Sigmoid colon (tissue), 6 donors: ENCODE measurements at regions not wholly inside any gene's neighbourhood (a gene's known extent, or its start where the extent isn't known, plus 50 kb on each side); places are given as distances from the start of the nearest gene placed in this dataset.

Source experiments
- DNase-seq: peaks from one replicate; pipeline ENCODE4 v3.0.0-alpha.2; 2019
- H3K27ac ChIP-seq, 4 donors: fragments of 200-600 bp; sonication (generic); one replicate each; pipeline ENCODE4 v1.5.1; 2016 to 2019; ENCODE audit warnings: mild to moderate bottlenecking in 1 of 4
- H3K27me3 ChIP-seq, 3 donors: fragments of 200-600 bp; sonication (generic); one replicate each; pipeline ENCODE4 v1.5.1; 2019; ENCODE audit warnings: mild to moderate bottlenecking in 1 of 3
- H3K36me3 ChIP-seq, 4 donors: fragments of 200-600 bp; sonication (generic); one replicate each; pipeline ENCODE4 v1.5.1; 2016 to 2019
- H3K4me1 ChIP-seq, 4 donors: fragments of 200-600 bp; sonication (generic); one replicate each; pipeline ENCODE4 v1.5.1; 2017 to 2019
- H3K4me3 ChIP-seq, 4 donors: fragments of 200-600 bp; sonication (generic); one replicate each; pipeline ENCODE4 v1.5.1; 2017 to 2019; ENCODE audit warnings: mild to moderate bottlenecking in 2 of 4, moderate library complexity in 1 of 4
- H3K9me3 ChIP-seq, 4 donors: fragments of 200-600 bp in 3 of 4; sonication (generic) in 3 of 4; one replicate each; pipeline versions ENCODE4 v1.5.1 to v1.6.1; 2013 to 2019
- EP300 ChIP-seq, 4 donors: sonication (generic); formaldehyde crosslinking; IDR thresholded peaks; one replicate each; pipeline ENCODE4 v1.6.1; 2017; ENCODE audit warnings: antibody characterized with exemption in 4 of 4
- POLR2A ChIP-seq, 2 donors: fragments of 450-650 bp; IDR thresholded peaks; one replicate each; pipeline ENCODE4 v1.6.1; 2016; ENCODE audit warnings: antibody characterized with exemption in 2 of 2, mild to moderate bottlenecking in 2 of 2, moderate library complexity in 2 of 2
- POLR2AphosphoS5 ChIP-seq, 4 donors: sonication (generic); formaldehyde crosslinking; IDR thresholded peaks; one replicate each; pipeline ENCODE4 v1.6.1; 2017; ENCODE audit warnings: antibody characterized with exemption in 4 of 4
- WGBS, 2 donors: extraction: QIAGEN DNeasy Blood & Tissue Kit; methylation state at CpG; one replicate each; pipeline ENCODE4 v1.1.7; 2013; 5-methylcytosine and 5-hydroxymethylcytosine counted together
- intact Hi-C: fragments of 100-400 bp; cut with DNase I; formaldehyde crosslinking; loops from one replicate; pipeline ENCODE4 v1.15.1; 2023
- small RNA-seq, 3 donors: library from RNA; depleted of rRNA; stranded (forward); fragments of <200 nt; gene quantifications; one replicate each; pipeline ENCODE3, GENCODE V24; 2016
- TF ChIP-seq, protein P1 (sequence below), 4 experiments: fragments of 450-650 bp in 3 of 4; fragments of 200-600 bp in 1 of 4; IDR thresholded peaks; one replicate each; pipeline ENCODE4 v1.5.1; 2016 to 2019; ENCODE audit warnings: antibody characterized with exemption in 4 of 4, mild to moderate bottlenecking in 3 of 4, moderate library complexity in 2 of 4
- donor health status: healthy with polysubstance abuse.
- donor health status: healthy.

DNA sequence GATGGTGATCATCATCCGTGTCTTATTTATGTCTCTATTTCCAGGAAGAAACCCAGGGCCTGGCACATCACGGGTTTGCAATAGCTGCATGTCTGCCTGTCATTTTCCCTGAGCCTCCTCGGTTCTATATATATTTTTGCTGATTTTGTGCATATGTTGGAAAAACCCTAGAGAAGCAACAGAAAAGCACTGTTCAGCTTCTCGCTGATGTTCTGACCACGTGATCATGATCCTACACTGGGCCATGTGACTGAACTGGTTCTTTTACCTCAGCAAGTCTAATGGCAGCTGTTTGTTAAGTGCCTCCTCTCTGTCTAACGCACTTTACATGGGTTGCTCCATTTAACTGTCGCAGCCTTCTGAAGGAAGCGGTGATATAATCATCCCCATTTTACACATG is 71.3 kb downstream of the CMPK2 start:
- Histone ChIP-seq H3K4me3 (no peak overlapping the region), H3K4me1 (peaks cover 0 to 16% (median 12%) of the 10 kb centered on the region in 4 donors), H3K36me3 (no peaks in the 10 kb centered on the region), H3K27me3 (no peaks in the 10 kb centered on the region), H3K9me3 (no peaks in the 10 kb centered on the region), H3K27ac (peak overlapping the region in 3 of 4 donors; percentile 20 to 65 (median 31))
- WGBS, 2 donors = 83 to 89% methylated on average over 8 of the region's 8 CpGs
- no peak for DNase-seq
- TF ChIP-seq POLR2A (IDR thresholded peaks at IDR 0.05) = no peak
- TF ChIP-seq, protein P1, sequence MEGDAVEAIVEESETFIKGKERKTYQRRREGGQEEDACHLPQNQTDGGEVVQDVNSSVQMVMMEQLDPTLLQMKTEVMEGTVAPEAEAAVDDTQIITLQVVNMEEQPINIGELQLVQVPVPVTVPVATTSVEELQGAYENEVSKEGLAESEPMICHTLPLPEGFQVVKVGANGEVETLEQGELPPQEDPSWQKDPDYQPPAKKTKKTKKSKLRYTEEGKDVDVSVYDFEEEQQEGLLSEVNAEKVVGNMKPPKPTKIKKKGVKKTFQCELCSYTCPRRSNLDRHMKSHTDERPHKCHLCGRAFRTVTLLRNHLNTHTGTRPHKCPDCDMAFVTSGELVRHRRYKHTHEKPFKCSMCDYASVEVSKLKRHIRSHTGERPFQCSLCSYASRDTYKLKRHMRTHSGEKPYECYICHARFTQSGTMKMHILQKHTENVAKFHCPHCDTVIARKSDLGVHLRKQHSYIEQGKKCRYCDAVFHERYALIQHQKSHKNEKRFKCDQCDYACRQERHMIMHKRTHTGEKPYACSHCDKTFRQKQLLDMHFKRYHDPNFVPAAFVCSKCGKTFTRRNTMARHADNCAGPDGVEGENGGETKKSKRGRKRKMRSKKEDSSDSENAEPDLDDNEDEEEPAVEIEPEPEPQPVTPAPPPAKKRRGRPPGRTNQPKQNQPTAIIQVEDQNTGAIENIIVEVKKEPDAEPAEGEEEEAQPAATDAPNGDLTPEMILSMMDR (IDR thresholded peaks at IDR 0.05) = no peak
- TF ChIP-seq POLR2AphosphoS5 (IDR thresholded peaks at IDR 0.05) = no peak
- no peak for TF ChIP-seq EP300 (IDR thresholded peaks at IDR 0.05)
- intact Hi-C loops = no loop called here

Small RNAs in the stretch of these regions (small RNA-seq; reads per million reads assigned to genes)
- gene MIR7158 = 0 reads per million in 3 donors
